ENCODE measurements at regions not wholly inside any gene's neighbourhood (a gene's known extent, or its start where the extent isn't known, plus 50 kb on each side); places are given as distances from the start of the nearest gene placed in this dataset.

DNA sequence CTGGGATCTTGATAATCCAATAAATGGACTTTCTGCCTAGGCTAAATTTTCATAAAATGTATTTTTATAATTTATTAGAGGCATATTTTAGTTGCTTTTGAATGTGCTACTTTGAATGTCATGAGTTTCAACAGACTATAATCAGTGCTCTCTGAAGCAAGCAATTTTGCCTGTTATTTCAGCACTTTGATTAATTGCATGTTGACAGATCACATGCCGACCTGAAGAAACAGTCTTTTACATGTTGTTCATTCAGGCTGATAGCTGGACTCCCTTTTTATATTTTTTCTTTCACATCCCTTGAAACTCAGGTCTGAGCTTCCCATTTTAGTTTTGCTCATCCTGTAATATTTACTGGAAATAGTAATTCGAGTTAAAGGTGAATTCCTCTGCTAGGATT is 341.0 kb downstream of the NAP1L3 start:
- DNase-seq (ENCODE audit: low read depth), result no peak
- no peak overlapping the region for H3K4me3 ChIP-seq (ENCODE audit: low read depth, low read length)
- TF ChIP-seq CTCF (IDR thresholded peaks at IDR 0.05; ENCODE audit: insufficient read depth, low read depth, low read length, missing control alignments), result no peak

DNA sequence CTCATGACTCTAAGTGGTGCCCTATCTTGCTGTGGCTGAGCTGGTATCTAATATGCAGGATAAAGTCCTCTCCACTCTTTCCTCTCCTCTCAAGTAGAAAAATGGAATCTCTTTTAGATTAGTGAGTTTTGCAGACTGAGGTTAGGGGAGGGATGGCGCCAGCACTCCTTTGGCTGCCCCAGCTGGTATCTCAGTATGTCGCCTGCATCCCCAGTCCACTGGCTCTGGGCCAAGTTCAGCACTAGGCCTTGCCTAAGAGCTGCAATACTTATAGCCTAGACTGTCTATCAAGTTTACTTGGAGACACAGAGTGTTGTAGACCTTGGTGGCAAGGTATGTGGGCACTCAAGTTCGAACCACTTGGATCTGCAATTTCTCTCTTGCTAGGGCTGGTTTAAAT is 351.3 kb downstream of the NAP1L3 start:
- no peak for TF ChIP-seq CTCF (IDR thresholded peaks at IDR 0.05; ENCODE audit: insufficient read depth, low read depth, low read length, missing control alignments)
- H3K4me3 ChIP-seq (ENCODE audit: low read depth, low read length), result no peak overlapping the region
- DNase-seq (ENCODE audit: low read depth), result no peak

- TF ChIP-seq CTCF (IDR thresholded peaks at IDR 0.05; ENCODE audit: insufficient read depth, low read depth, low read length, missing control alignments), result no peak
- no peak overlapping the region for H3K4me3 ChIP-seq (ENCODE audit: low read depth, low read length)
- no peak for DNase-seq (ENCODE audit: low read depth)
Measured at GRCh38 chrX:93319609-93320008, 353.8 kb downstream of the NAP1L3 start.

Measured in GM12865 (cell line).